Endothelial cell (in vitro differentiated cells): ENCODE measurements at regions not wholly inside any gene's neighbourhood (a gene's known extent, or its start where the extent isn't known, plus 50 kb on each side); places are given as distances from the start of the nearest gene placed in this dataset.

Experiments
- DNase-seq: peaks from one replicate; pipeline ENCODE4 v3.0.0; 2021; ENCODE audit warnings: low spot score
- H3K27ac Mint-ChIP-seq: one replicate; pipeline ENCODE4 v1.8.0; 2021; ENCODE audit warnings: mixed read lengths, inconsistent platforms; ENCODE audit not compliant: unreplicated experiment
- H3K27me3 Mint-ChIP-seq: one replicate; pipeline ENCODE4 v1.8.0; 2021; ENCODE audit warnings: mild to moderate bottlenecking, moderate library complexity, mixed read lengths, inconsistent platforms; ENCODE audit not compliant: unreplicated experiment
- H3K36me3 Mint-ChIP-seq: one replicate; pipeline ENCODE4 v1.8.0; 2021; ENCODE audit warnings: mild to moderate bottlenecking, low read depth, mixed read lengths, inconsistent platforms; ENCODE audit not compliant: unreplicated experiment
- H3K4me1 Mint-ChIP-seq: one replicate; pipeline ENCODE4 v1.8.0; 2021; ENCODE audit warnings: mild to moderate bottlenecking, mixed read lengths, inconsistent platforms; ENCODE audit not compliant: unreplicated experiment
- H3K4me3 Mint-ChIP-seq: one replicate; pipeline ENCODE4 v1.8.0; 2021; ENCODE audit warnings: mild to moderate bottlenecking, mixed read lengths, inconsistent platforms; ENCODE audit not compliant: unreplicated experiment
- H3K9me3 Mint-ChIP-seq: one replicate; pipeline ENCODE4 v1.8.0; 2021; ENCODE audit warnings: mixed read lengths, inconsistent platforms; ENCODE audit not compliant: unreplicated experiment
- TF ChIP-seq, protein P1 (sequence below): fragments of 200-600 bp; sonication (generic); IDR thresholded peaks from one replicate; pipeline ENCODE4 v1.5.0; 2021; ENCODE audit warnings: antibody characterized with exemption; ENCODE audit not compliant: unreplicated experiment

DNA sequence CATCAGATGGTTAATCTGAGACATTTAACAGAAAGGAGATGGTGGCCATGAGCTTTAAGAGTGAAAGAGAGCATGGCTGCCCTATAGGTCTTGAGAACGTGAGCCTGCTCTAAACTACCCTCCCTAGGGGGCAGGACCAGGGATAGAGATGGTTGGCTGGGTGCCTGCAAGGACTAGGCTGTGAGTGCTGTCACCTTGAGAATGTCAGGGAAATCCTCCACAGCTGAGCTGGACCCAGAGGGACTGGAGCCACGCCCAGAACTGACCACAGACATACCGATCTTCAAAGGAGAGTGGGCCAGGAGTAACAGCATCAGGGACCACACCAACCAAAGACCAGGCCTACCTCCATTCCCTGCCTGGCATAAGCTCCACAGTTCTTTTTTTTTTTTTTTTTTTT is 53.6 kb upstream of the UBE2E1 start:
- Mint-ChIP-seq H3K27me3 (peaks cover 5% of the 10 kb centered on the region), H3K27ac (no peak overlapping the region), H3K4me3 (no peak overlapping the region), H3K9me3 (no peaks in the 10 kb centered on the region), H3K36me3 (no peaks in the 10 kb centered on the region), H3K4me1 (peaks cover 37% of the 10 kb centered on the region)
- TF ChIP-seq, protein P1, sequence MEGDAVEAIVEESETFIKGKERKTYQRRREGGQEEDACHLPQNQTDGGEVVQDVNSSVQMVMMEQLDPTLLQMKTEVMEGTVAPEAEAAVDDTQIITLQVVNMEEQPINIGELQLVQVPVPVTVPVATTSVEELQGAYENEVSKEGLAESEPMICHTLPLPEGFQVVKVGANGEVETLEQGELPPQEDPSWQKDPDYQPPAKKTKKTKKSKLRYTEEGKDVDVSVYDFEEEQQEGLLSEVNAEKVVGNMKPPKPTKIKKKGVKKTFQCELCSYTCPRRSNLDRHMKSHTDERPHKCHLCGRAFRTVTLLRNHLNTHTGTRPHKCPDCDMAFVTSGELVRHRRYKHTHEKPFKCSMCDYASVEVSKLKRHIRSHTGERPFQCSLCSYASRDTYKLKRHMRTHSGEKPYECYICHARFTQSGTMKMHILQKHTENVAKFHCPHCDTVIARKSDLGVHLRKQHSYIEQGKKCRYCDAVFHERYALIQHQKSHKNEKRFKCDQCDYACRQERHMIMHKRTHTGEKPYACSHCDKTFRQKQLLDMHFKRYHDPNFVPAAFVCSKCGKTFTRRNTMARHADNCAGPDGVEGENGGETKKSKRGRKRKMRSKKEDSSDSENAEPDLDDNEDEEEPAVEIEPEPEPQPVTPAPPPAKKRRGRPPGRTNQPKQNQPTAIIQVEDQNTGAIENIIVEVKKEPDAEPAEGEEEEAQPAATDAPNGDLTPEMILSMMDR: no peak
- DNase-seq: no peak

GRCh38 chr3:23754215-23754614 is 51.5 kb upstream of the UBE2E1 start:
- DNase-seq: no peak
- Mint-ChIP-seq H3K9me3 (no peaks in the 10 kb centered on the region), H3K4me3 (no peak overlapping the region), H3K36me3 (no peaks in the 10 kb centered on the region), H3K4me1 (peaks cover 21% of the 10 kb centered on the region), H3K27me3 (peaks cover 5% of the 10 kb centered on the region), H3K27ac (no peak overlapping the region)
- TF ChIP-seq, protein P1: no peak
